Fibroblast of lung (primary cell): ENCODE measurements at regions not wholly inside any gene's neighbourhood (a gene's known extent, or its start where the extent isn't known, plus 50 kb on each side); places are given as distances from the start of the nearest gene placed in this dataset.

Source experiments
- EZH2 ChIP-seq: IDR thresholded peaks from 2 replicates; pipeline ENCODE4 v1.5.1; 2012; ENCODE audit warnings: low read length, control low read depth, mild to moderate bottlenecking; ENCODE audit errors: missing control alignments
- TF ChIP-seq, protein P1 (sequence below), 2 donors: IDR thresholded peaks in 1 of 2; conservative IDR thresholded peaks in 1 of 2; 1 replicate in 1 of 2; 2 replicates in 1 of 2; pipeline ENCODE4 v1.5.1; 2011 to 2012; ENCODE audit warnings: low read length in 2 of 2, control low read depth in 1 of 2, inconsistent platforms in 1 of 2, low read depth in 1 of 2, mild to moderate bottlenecking in 1 of 2

DNA sequence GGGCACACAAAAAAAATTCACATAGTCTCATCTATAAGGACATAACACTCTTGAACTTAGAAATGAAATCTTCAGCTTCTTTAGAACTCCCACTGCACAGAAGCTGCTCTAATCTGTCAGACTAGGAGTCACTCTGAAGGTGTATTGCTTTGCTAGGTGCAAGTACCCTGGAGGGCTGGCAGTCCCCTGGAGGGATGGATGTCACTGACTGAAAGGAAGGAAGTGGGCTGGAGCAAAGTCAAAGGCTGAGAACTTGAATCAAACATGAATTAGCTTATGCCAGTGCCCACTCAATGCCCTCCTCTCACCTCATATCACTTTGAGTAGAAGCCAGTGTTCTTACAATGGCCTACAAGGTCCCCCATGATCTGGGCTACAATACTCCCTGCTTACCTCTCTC, 140.3 kb upstream of the ANKRD1 start:
- TF ChIP-seq, protein P1, sequence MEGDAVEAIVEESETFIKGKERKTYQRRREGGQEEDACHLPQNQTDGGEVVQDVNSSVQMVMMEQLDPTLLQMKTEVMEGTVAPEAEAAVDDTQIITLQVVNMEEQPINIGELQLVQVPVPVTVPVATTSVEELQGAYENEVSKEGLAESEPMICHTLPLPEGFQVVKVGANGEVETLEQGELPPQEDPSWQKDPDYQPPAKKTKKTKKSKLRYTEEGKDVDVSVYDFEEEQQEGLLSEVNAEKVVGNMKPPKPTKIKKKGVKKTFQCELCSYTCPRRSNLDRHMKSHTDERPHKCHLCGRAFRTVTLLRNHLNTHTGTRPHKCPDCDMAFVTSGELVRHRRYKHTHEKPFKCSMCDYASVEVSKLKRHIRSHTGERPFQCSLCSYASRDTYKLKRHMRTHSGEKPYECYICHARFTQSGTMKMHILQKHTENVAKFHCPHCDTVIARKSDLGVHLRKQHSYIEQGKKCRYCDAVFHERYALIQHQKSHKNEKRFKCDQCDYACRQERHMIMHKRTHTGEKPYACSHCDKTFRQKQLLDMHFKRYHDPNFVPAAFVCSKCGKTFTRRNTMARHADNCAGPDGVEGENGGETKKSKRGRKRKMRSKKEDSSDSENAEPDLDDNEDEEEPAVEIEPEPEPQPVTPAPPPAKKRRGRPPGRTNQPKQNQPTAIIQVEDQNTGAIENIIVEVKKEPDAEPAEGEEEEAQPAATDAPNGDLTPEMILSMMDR (conservative IDR thresholded peaks at IDR 0.05 in 1 of 2, IDR thresholded peaks at IDR 0.05 in 1 of 2; ENCODE audit: low read depth in 1 of 2, low read length in 2 of 2) = no peak
- no peak for TF ChIP-seq EZH2
